HEK293 (cell line): ENCODE measurements at regions not wholly inside any gene's neighbourhood (a gene's known extent, or its start where the extent isn't known, plus 50 kb on each side); places are given as distances from the start of the nearest gene placed in this dataset.

Experiments
- CTCF ChIA-PET: fragments of 350-600 bp; formaldehyde crosslinking; extraction: SDS; loops from one replicate; lab custom pipeline; 2021; ENCODE audit warnings: antibody characterized with exemption; lab: Yijun Ruan, JAX
- POLR2A ChIA-PET: fragments of 300-600 bp; formaldehyde crosslinking; extraction: SDS; loops from one replicate; lab custom pipeline; 2020; ENCODE audit warnings: antibody characterized with exemption, inconsistent platforms; lab: Yijun Ruan, JAX
- H3K27ac ChIP-seq: fragments of 200-500 bp; sonication (Bioruptor generic); 2 replicates; pipeline ENCODE4 v1.5.1; 2014; ENCODE audit warnings: low read depth, low read length, control low read depth, inconsistent platforms; ENCODE audit errors: extremely low read depth
- H3K36me3 ChIP-seq, 2 experiments: fragments of 200-500 bp in 1 of 2; sonication (Bioruptor generic) in 1 of 2; 1 replicate in 1 of 2; 2 replicates in 1 of 2; pipeline ENCODE4 v1.5.1; 2014 to 2017; ENCODE audit warnings: inconsistent platforms in 2 of 2, low read length in 2 of 2; ENCODE audit not compliant: control insufficient read depth in 2 of 2, insufficient read depth in 1 of 2
- H3K4me1 ChIP-seq: fragments of 200-500 bp; sonication (Bioruptor generic); 2 replicates; pipeline ENCODE4 v1.5.1; 2014; ENCODE audit warnings: mild to moderate bottlenecking, low read length, inconsistent platforms; ENCODE audit not compliant: control insufficient read depth, insufficient read depth
- H3K4me3 ChIP-seq: 2 replicates; pipeline ENCODE4 v1.5.1; 2011; ENCODE audit warnings: low read depth, mild to moderate bottlenecking, control low read depth, low read length, moderate library complexity
- H3K9me3 ChIP-seq: fragments of 200-500 bp; sonication (Bioruptor generic); 2 replicates; pipeline ENCODE4 v1.5.1; 2014; ENCODE audit warnings: low read depth, low read length, inconsistent platforms; ENCODE audit not compliant: control insufficient read depth, insufficient read depth
- EGR2 ChIP-seq: fragments of 450-650 bp; formaldehyde crosslinking; IDR thresholded peaks from 2 replicates; pipeline ENCODE4 v1.5.1; 2016; ENCODE audit warnings: low read depth, missing biosample characterization, missing genetic modification characterization
- GLIS1 ChIP-seq: fragments of 450-650 bp; formaldehyde crosslinking; IDR thresholded peaks from 2 replicates; pipeline ENCODE4 v1.5.1; 2016; ENCODE audit warnings: missing biosample characterization, missing genetic modification characterization
- HOXA7 ChIP-seq: sonication (generic); formaldehyde crosslinking; IDR thresholded peaks from 2 replicates; pipeline ENCODE4 v1.8.1; 2022; ENCODE audit warnings: missing genetic modification reagents, borderline replicate concordance
- ZBTB21 ChIP-seq: fragments of 450-650 bp; formaldehyde crosslinking; IDR thresholded peaks from 2 replicates; pipeline ENCODE4 v1.5.1; 2017; ENCODE audit warnings: missing biosample characterization, missing genetic modification characterization
- ZBTB8A ChIP-seq: fragments of 450-650 bp; formaldehyde crosslinking; IDR thresholded peaks from 2 replicates; pipeline ENCODE4 v1.5.1; 2016; ENCODE audit warnings: missing biosample characterization, missing genetic modification characterization
- ZFHX2 ChIP-seq: fragments of 450-650 bp; formaldehyde crosslinking; conservative IDR thresholded peaks from 2 replicates; pipeline ENCODE4 v1.5.1; 2016; ENCODE audit warnings: missing biosample characterization, missing genetic modification characterization
- ZIC2 ChIP-seq: fragments of 450-650 bp; formaldehyde crosslinking; IDR thresholded peaks from 2 replicates; pipeline ENCODE4 v1.5.1; 2016; ENCODE audit warnings: missing biosample characterization, missing genetic modification characterization
- ZNF16 ChIP-seq: fragments of 450-650 bp; formaldehyde crosslinking; IDR thresholded peaks from 2 replicates; pipeline ENCODE4 v1.5.1; 2016; ENCODE audit warnings: low read depth, missing biosample characterization, missing genetic modification characterization
- ZNF214 ChIP-seq: fragments of 450-650 bp; formaldehyde crosslinking; IDR thresholded peaks from 2 replicates; pipeline ENCODE4 v1.5.1; 2017; ENCODE audit warnings: missing biosample characterization, mild to moderate bottlenecking, missing genetic modification characterization, borderline replicate concordance
- ZNF239 ChIP-seq: fragments of 450-650 bp; formaldehyde crosslinking; IDR thresholded peaks from 2 replicates; pipeline ENCODE4 v1.5.1; 2016; ENCODE audit warnings: missing biosample characterization, missing genetic modification characterization
- ZNF24 ChIP-seq: fragments of 450-650 bp; formaldehyde crosslinking; IDR thresholded peaks from 2 replicates; pipeline ENCODE4 v1.5.1; 2016; ENCODE audit warnings: missing biosample characterization, missing genetic modification characterization
- ZNF350 ChIP-seq: fragments of 450-650 bp; formaldehyde crosslinking; IDR thresholded peaks from 2 replicates; pipeline ENCODE4 v1.5.0; 2017; ENCODE audit warnings: missing biosample characterization, mild to moderate bottlenecking, missing genetic modification characterization
- ZNF501 ChIP-seq: fragments of 450-650 bp; formaldehyde crosslinking; IDR thresholded peaks from 2 replicates; pipeline ENCODE4 v1.5.1; 2016; ENCODE audit warnings: missing biosample characterization, missing genetic modification characterization
- ZNF624 ChIP-seq: fragments of 450-650 bp; formaldehyde crosslinking; IDR thresholded peaks from 2 replicates; pipeline ENCODE4 v1.5.1; 2017; ENCODE audit warnings: missing biosample characterization, missing genetic modification characterization
- ZNF843 ChIP-seq: fragments of 450-650 bp; formaldehyde crosslinking; IDR thresholded peaks from 2 replicates; pipeline ENCODE4 v1.5.1; 2016; ENCODE audit warnings: missing biosample characterization, missing genetic modification characterization
- TF ChIP-seq, protein P1 (sequence below): fragments of 450-650 bp; formaldehyde crosslinking; IDR thresholded peaks from 2 replicates; pipeline ENCODE4 v1.5.1; 2016; ENCODE audit warnings: missing biosample characterization, missing genetic modification characterization
- TF ChIP-seq, protein P2 (sequence below): fragments of 450-650 bp; formaldehyde crosslinking; IDR thresholded peaks from 2 replicates; pipeline ENCODE4 v1.5.1; 2016; ENCODE audit warnings: missing biosample characterization, missing genetic modification characterization
- TF ChIP-seq, protein P3 (sequence below): fragments of 450-650 bp; formaldehyde crosslinking; IDR thresholded peaks from 2 replicates; pipeline ENCODE4 v1.5.1; 2016; ENCODE audit warnings: missing biosample characterization, missing genetic modification characterization
- TF ChIP-seq, protein P4 (sequence below): fragments of 450-650 bp; formaldehyde crosslinking; IDR thresholded peaks from 2 replicates; pipeline ENCODE4 v1.5.1; 2016; ENCODE audit warnings: missing biosample characterization, missing genetic modification characterization

GRCh38 chr11:119845756-119846155 lies 116.8 kb upstream of the NECTIN1 start:
- H3K27ac ChIP-seq, result no peak overlapping the region
- H3K36me3 ChIP-seq, result no peaks in the 10 kb centered on the region
- no peaks in the 10 kb centered on the region for H3K4me1 ChIP-seq
- H3K4me3 ChIP-seq, result no peak overlapping the region
- TF ChIP-seq EGR2, result peak; percentile 73
- TF ChIP-seq ZFHX2 (tag by site-specific recombination), result peak; percentile 85
- TF ChIP-seq ZNF16, result no peak
- ChIA-PET CTCF (no interaction called here), POLR2A (no interaction called here)
- no peaks in the 10 kb centered on the region for H3K9me3 ChIP-seq

DNA sequence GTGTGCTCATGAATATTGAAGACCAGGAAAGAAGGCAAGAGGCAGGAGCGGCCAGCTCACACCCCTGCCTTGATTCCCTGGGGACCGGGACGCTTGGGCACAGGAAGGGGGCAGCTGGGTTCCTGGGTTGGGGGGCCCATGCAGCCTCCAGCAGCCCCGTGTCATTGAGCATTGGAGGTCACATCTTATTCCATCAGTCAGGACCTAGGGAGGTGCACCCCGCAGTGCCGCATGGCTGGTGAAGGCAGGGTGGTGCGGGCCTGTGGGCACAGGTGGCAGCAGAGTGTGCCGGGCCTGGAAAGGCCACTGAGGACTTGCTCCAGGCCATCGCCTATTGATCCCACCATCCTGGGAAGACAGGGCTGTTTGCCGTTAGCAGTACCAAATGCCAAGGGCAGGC lies 116.3 kb upstream of the NECTIN1 start:
- TF ChIP-seq, protein P1, sequence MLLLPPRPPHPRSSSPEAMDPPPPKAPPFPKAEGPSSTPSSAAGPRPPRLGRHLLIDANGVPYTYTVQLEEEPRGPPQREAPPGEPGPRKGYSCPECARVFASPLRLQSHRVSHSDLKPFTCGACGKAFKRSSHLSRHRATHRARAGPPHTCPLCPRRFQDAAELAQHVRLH (tag by site-specific recombination), result no peak
- TF ChIP-seq ZNF24 (tag by site-specific recombination), result no peak
- no peak for TF ChIP-seq ZNF239 (tag by site-specific recombination)
- TF ChIP-seq ZNF501 (tag by site-specific recombination), result no peak
- no peak for TF ChIP-seq ZNF350 (tag by site-specific recombination)
- no peak for TF ChIP-seq HOXA7 (CRISPR knock-in tag)
- Histone ChIP-seq H3K4me3 (no peak overlapping the region), H3K4me1 (no peaks in the 10 kb centered on the region), H3K9me3 (no peaks in the 10 kb centered on the region), H3K27ac (no peak overlapping the region), H3K36me3 (no peaks in the 10 kb centered on the region)
- POLR2A ChIA-PET, result no interaction called here
- CTCF ChIA-PET, result interaction anchor here (0.6 kb wide), 1 partner anchor 639 kb away, joined by 3 read pairs; no protein-coding TSS in a partner anchor

DNA sequence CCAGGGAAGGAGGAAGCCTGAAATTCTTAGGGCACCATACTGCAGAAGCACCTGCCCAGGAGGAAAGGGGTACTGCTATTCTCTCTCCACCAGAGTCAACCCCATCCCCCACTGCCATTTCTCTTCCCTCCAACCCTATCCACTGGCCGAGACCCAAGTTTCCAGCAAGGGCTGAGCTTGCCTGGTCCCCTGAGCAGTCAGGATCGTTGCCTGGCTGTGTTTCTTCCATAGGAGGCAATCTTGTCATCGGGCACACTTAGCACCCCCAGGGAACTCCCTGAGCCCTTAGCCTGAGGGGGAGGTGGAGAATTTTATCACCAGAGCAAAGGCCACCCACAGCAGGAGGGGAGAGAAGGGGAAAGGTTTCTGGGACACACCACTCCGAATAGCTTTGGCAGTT lies 115.8 kb upstream of the NECTIN1 start:
- CTCF ChIA-PET, result interaction anchor here (0.6 kb wide), 1 partner anchor 639 kb away, joined by 3 read pairs; no protein-coding TSS in a partner anchor
- no peak for TF ChIP-seq ZBTB21 (tag by site-specific recombination)
- peak; percentile 60 for TF ChIP-seq GLIS1
- peak; percentile 91 for TF ChIP-seq ZIC2 (tag by site-specific recombination)
- TF ChIP-seq, protein P2, sequence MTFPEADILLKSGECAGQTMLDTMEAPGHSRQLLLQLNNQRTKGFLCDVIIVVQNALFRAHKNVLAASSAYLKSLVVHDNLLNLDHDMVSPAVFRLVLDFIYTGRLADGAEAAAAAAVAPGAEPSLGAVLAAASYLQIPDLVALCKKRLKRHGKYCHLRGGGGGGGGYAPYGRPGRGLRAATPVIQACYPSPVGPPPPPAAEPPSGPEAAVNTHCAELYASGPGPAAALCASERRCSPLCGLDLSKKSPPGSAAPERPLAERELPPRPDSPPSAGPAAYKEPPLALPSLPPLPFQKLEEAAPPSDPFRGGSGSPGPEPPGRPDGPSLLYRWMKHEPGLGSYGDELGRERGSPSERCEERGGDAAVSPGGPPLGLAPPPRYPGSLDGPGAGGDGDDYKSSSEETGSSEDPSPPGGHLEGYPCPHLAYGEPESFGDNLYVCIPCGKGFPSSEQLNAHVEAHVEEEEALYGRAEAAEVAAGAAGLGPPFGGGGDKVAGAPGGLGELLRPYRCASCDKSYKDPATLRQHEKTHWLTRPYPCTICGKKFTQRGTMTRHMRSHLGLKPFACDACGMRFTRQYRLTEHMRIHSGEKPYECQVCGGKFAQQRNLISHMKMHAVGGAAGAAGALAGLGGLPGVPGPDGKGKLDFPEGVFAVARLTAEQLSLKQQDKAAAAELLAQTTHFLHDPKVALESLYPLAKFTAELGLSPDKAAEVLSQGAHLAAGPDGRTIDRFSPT (tag by site-specific recombination), result no peak
- no peak for TF ChIP-seq ZNF843 (tag by site-specific recombination)
- TF ChIP-seq ZNF214, result no peak
- no peak for TF ChIP-seq ZNF624 (tag by site-specific recombination)
- TF ChIP-seq, protein P3, sequence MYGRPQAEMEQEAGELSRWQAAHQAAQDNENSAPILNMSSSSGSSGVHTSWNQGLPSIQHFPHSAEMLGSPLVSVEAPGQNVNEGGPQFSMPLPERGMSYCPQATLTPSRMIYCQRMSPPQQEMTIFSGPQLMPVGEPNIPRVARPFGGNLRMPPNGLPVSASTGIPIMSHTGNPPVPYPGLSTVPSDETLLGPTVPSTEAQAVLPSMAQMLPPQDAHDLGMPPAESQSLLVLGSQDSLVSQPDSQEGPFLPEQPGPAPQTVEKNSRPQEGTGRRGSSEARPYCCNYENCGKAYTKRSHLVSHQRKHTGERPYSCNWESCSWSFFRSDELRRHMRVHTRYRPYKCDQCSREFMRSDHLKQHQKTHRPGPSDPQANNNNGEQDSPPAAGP (tag by site-specific recombination), result no peak
- TF ChIP-seq ZBTB8A (tag by site-specific recombination), result no peak
- TF ChIP-seq, protein P4, sequence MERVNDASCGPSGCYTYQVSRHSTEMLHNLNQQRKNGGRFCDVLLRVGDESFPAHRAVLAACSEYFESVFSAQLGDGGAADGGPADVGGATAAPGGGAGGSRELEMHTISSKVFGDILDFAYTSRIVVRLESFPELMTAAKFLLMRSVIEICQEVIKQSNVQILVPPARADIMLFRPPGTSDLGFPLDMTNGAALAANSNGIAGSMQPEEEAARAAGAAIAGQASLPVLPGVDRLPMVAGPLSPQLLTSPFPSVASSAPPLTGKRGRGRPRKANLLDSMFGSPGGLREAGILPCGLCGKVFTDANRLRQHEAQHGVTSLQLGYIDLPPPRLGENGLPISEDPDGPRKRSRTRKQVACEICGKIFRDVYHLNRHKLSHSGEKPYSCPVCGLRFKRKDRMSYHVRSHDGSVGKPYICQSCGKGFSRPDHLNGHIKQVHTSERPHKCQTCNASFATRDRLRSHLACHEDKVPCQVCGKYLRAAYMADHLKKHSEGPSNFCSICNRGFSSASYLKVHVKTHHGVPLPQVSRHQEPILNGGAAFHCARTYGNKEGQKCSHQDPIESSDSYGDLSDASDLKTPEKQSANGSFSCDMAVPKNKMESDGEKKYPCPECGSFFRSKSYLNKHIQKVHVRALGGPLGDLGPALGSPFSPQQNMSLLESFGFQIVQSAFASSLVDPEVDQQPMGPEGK (tag by site-specific recombination), result no peak
- TF ChIP-seq, all 188 proteins: peak for 2
- Histone ChIP-seq H3K4me1 (no peaks in the 10 kb centered on the region), H3K9me3 (no peaks in the 10 kb centered on the region), H3K4me3 (no peak overlapping the region), H3K27ac (no peak overlapping the region), H3K36me3 (no peaks in the 10 kb centered on the region)
- POLR2A ChIA-PET, result no interaction called here
